H1 (cell line): ENCODE measurements at regions not wholly inside any gene's neighbourhood (a gene's known extent, or its start where the extent isn't known, plus 50 kb on each side); places are given as distances from the start of the nearest gene placed in this dataset.

ENCODE experiments used
- CHD7 ChIP-seq: fragments of 300-600 bp; sonication (generic); IDR thresholded peaks from 2 replicates; pipeline ENCODE4 v1.7.1; 2012; ENCODE audit warnings: low read length, moderate library complexity, mild to moderate bottlenecking, inconsistent platforms; ENCODE audit not compliant: insufficient replicate concordance
- RNF2 ChIP-seq: fragments of 200-900, 300-1000 bp; sonication (generic); IDR thresholded peaks from 2 replicates; pipeline ENCODE4 v1.7.1; 2016; ENCODE audit warnings: borderline replicate concordance, low read depth, mild to moderate bottlenecking, antibody characterized with exemption, low read length; ENCODE audit not compliant: poor library complexity, severe bottlenecking; ENCODE audit errors: missing control alignments

- no peak for TF ChIP-seq CHD7
- TF ChIP-seq RNF2: no peak
Measured at GRCh38 chr10:64358907-64359306, 837.7 kb downstream of the REEP3 start (continued).
